Fibroblast of skin of left biceps (primary cell): ENCODE measurements at regions not wholly inside any gene's neighbourhood (a gene's known extent, or its start where the extent isn't known, plus 50 kb on each side); places are given as distances from the start of the nearest gene placed in this dataset.
"Not testable (repeated sequence)": the region's sequence is repeated elsewhere in the genome, so short reads cannot be mapped to it uniquely, and the experiment has no call there.

ENCODE experiments used
- DNase-seq, 2 experiments: peaks; one replicate each; pipeline ENCODE4 v3.0.0-alpha.2; 2013; ENCODE audit warnings: low read depth in 2 of 2

GRCh38 chr11:96520939-96521338 is 131.1 kb downstream of the JRKL start:
- no peak for DNase-seq

DNA sequence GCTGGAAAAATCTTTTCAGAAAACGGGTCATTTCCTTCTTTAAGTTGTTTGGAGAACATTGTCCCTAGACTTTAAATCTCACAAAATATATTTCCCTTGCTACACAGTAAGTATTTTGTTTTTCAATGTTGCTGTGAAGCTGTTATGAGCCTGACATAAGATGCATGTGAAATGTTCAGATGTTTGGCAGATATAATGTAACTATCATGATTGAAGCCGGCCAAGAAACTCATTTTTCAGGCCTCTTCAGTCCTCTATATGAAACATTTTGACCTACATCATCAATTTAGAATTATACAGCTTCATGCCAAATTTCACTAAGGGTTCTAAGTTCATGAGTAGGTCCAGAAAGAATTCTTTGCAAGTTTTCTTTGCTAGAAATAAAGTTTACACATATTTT is 133.8 kb downstream of the JRKL start:
- no peak for DNase-seq

GRCh38 chr11:96524475-96524874 is 134.7 kb downstream of the JRKL start:
- DNase-seq, result no peak

DNA sequence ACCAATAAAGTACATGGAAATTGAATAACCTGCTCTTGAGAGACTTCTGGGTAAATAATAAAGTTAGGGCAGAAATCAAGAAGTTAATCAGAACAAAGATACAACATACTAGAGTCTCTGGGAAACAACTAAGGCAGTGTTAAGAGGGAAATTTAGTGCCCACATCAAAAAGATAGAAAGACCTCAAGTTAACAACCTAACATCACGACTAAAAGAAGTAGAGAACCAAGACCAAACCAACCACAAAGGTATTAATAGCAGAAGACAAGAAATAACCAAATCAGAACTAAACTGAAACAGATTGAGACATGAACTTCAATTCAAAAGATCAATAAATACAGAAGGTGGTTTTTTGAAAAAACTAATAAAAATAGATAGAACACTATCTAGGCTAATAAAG is 140.7 kb downstream of the JRKL start:
- DNase-seq, result no peak

DNA sequence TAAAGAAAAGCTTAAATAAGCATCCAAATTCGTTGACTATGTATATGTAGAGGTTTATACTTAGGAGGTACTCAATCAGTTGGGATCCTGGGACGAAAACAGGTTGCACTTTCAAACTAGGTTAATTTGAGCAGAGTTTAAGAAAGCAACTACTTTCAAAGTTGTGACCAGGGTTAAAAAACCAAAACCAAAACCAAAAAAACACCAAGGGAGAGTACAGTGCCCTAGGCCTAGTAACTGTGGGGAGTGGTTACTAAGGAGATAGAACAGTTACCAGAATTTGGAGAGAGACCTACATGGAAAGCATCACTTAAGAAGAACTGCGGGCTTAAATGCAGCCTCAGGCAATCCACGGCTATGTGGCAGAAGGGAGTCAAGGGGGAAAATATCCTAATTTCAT is 148.3 kb downstream of the JRKL start:
- DNase-seq, result no peak

DNA sequence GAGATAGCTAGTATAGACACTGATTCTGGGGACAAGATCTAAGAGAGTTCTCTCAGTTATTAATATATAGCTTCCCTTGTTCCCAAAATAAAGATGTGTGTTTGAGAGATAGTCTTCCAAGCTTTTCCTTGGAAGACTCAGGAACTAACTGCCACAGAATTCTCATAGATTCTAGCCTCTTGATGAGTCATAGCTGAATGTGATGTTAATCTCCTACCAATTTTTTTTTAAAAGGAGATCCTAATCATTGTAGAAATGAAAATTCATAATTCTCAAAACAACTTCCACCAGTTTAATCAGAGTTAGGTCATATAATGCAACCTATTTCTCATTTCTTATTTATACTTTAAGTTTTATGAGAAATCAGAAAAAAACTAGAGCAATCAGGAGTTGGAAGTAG is 148.8 kb downstream of the JRKL start:
- no peak for DNase-seq

DNA sequence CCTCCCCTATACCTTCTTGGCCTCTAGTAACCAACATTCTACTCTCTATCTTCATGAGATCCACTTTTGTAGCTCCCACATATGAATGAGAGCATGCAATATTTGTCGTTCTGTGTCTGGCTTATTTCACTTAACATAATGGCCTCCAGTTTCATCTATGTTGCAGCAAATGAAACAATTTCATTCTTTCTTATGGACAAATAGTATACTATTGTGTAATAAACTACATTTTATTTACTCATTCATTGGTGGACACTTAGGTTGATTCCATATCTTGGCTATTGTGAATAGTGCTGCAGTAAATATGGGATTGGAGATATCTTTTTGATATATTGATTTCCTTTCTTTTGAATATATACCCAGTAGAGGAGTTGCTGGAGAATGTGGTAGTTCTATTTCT is 151.1 kb downstream of the JRKL start:
- no peak for DNase-seq

GRCh38 chr11:96543177-96543576 is 153.4 kb downstream of the JRKL start:
- no peak for DNase-seq

GRCh38 chr11:96545192-96545591 is 155.4 kb downstream of the JRKL start:
- DNase-seq, result not testable (repeated sequence)

- no peak for DNase-seq
These were observed 161.3 kb downstream of the JRKL start for GRCh38 chr11:96551136-96551535.

DNA sequence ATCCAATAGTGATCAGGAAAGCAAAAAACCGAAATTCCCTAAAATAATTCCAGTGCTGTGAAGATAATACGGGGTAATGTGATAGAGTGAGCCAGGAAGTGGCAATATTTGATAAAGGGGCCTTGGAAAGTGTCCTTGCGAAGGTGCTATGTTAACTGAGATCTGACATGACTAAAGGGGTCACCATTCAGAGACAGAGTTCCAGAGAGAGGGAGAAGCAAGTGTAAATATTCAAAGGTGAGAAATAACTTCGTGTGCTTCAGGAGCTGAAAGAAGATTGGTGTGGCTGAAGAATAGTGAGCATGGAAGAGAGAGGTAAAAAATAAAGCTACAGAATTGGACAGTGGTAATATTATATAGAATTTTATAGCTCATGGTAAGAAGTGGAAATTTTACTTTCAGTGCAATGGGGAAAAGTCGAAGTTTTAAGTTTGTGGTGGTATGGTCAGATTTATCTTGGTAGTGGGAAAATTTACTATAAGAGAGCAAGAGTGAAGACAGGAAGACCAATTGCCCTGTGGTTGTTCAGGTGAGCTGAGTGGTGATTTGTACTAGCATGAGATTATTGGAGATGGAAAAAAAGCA is 164.5 kb downstream of the JRKL start:
- DNase-seq, result no peak

DNA sequence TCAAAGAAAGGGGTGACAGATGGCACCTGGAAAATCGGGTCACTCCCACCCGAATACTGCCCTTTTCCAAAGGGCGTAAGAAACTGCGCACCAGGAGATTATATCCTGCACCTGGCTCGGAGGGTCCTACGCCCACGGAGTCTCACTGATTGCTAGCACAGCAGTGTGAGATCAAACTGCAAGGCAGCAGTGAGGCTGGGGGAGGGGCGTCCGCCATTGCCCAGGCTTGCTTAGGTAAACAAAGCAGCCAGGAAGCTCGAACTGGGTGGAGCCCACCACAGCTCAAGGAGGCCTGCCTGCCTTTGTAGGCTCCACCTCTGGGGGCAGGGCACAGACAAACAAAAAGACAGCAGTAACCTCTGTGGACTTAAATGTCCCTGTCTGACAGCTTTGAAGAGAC is 166.0 kb downstream of the JRKL start:
- DNase-seq, result not testable (repeated sequence)

GRCh38 chr11:96560727-96561126 is 170.9 kb downstream of the JRKL start:
- not testable (repeated sequence) for DNase-seq

- no peak for DNase-seq
These were observed 177.4 kb downstream of the JRKL start for GRCh38 chr11:96567176-96567575.

- no peak for DNase-seq
These were observed 177.9 kb downstream of the JRKL start for GRCh38 chr11:96567667-96568066.

- no peak for DNase-seq
These were observed 186.6 kb downstream of the JRKL start for GRCh38 chr11:96576383-96576782.

- no peak for DNase-seq
These were observed 188.6 kb downstream of the JRKL start for GRCh38 chr11:96578379-96578778.

- DNase-seq, result no peak
These were observed 189.8 kb downstream of the JRKL start for GRCh38 chr11:96579656-96580055.

DNA sequence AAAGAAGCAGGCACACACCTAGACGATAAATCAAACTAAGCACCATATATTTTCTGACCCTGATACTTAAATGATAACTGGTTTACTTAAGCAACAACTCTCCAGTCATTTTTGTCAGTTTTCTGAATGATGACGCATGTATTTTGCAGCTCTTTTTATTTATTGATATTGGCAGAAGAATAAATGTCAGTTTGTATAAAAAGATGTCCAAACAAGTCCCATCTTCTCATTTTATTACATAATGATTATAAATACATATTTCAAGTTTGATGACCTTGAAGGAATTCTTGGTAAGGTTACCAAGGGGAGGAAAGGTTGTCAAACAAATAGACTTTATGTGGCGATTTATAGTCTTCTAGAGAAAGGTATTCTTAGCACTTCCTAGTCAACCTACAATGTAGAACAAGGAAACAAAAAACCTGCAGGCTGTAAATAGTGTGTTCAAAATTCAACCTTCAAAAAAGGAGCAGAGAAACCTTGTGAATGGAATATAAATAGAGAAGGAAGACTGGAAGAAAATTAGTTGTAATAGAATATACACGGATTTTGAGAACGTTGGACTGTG is 190.7 kb downstream of the JRKL start:
- no peak for DNase-seq

- not testable (repeated sequence) for DNase-seq
These were observed 196.4 kb downstream of the JRKL start for GRCh38 chr11:96585944-96586880.

DNA sequence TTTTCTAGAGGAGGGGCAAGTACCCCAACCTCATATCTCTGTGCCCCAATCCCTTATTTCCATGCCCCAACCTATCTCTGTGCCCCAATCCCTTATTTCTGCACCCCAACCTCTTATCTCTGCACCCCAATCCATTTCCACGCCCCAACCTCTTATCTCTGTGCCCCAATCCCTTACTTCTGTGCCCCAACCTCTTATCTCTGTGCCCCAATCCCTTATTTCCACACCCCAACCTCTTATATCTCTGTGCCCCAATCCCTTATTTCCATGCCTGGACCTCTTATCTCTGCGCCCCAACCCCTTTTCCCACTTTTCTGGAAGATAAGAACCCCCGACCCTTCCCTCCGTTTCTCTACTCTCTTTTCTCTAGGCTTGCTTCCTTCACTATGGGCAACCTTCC is 199.0 kb downstream of the JRKL start:
- DNase-seq, result not testable (repeated sequence)

DNA sequence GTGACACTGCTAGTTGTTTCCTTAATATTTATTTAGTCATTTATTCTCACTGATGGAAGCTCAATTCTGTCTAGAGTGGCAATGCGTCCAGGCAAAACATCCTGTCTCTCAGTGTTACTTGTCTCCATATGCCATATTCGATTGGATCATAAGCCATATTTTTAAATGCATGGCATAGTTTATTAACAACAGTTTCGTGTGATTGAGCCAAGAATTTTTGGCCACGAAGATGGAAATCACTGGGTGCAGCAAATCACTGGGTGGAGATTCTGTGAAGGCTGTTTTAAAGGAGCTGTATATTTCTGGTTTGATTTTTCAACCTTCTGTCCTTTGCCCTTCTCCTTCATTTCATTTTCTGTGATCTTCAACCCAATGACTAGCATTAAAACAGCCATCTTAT is 205.2 kb downstream of the JRKL start:
- no peak for DNase-seq
